Activated naive CD4-positive, alpha-beta T cell treated with anti-CD3 and anti-CD28 coated beads, Interleukin-2, amount 50 U/mL, for 72 hours (primary cell): ENCODE measurements at regions not wholly inside any gene's neighbourhood (a gene's known extent, or its start where the extent isn't known, plus 50 kb on each side); places are given as distances from the start of the nearest gene placed in this dataset.
A peak's percentile ranks its signal among the peaks of the same experiment; 100 is the strongest.

ENCODE experiments used
- ATAC-seq, 2 donors: fragments of 150-1000 bp; cut with Tn5 transposase; 2 replicates each; pipeline ENCODE4 v1.10.0; 2021; ENCODE audit warnings: mild to moderate bottlenecking in 2 of 2, moderate library complexity in 2 of 2
- DNase-seq, 2 donors: peaks; one replicate each; pipeline ENCODE4 v3.0.0; 2021 to 2022; ENCODE audit warnings: low spot score in 2 of 2
- H3K27ac Mint-ChIP-seq, 2 donors: one replicate each; pipeline ENCODE4 v1.8.0; 2022; ENCODE audit warnings: mild to moderate bottlenecking in 2 of 2, mixed read lengths in 2 of 2
- H3K36me3 Mint-ChIP-seq, 2 donors: one replicate each; pipeline ENCODE4 v1.8.0; 2022; ENCODE audit warnings: mixed read lengths in 2 of 2
- H3K9me3 Mint-ChIP-seq, 2 donors: one replicate each; pipeline ENCODE4 v1.8.0; 2022; ENCODE audit warnings: mixed read lengths in 2 of 2

GRCh38 chr14:34187061-34187460 lies 236.2 kb upstream of the EGLN3 start:
- ATAC-seq (no peak), DNase-seq (no peak)
- Mint-ChIP-seq H3K36me3 (no peaks in the 10 kb centered on the region), H3K9me3 (peaks cover 4 to 11% of the 10 kb centered on the region in 2 donors), H3K27ac (no peak overlapping the region)

- Mint-ChIP-seq H3K9me3 (peaks cover 4 to 8% of the 10 kb centered on the region in 2 donors), H3K36me3 (no peaks in the 10 kb centered on the region), H3K27ac (no peak overlapping the region)
- ATAC-seq (no peak), DNase-seq (no peak)
Measured at GRCh38 chr14:34184126-34184525, 233.3 kb upstream of the EGLN3 start.

GRCh38 chr14:34183478-34183877 lies 232.6 kb upstream of the EGLN3 start:
- Mint-ChIP-seq H3K9me3 (peaks cover 4 to 8% of the 10 kb centered on the region in 2 donors), H3K27ac (no peak overlapping the region), H3K36me3 (no peaks in the 10 kb centered on the region)
- no peak for ATAC-seq
- no peak for DNase-seq

- Mint-ChIP-seq H3K36me3 (no peaks in the 10 kb centered on the region), H3K27ac (no peak overlapping the region), H3K9me3 (peaks cover 4 to 8% of the 10 kb centered on the region in 2 donors)
- no peak for ATAC-seq
- no peak for DNase-seq
Measured at GRCh38 chr14:34181338-34181737, 230.5 kb upstream of the EGLN3 start.

- DNase-seq (no peak), ATAC-seq (no peak)
- H3K27ac Mint-ChIP-seq = no peak overlapping the region
- peaks cover 4 to 8% of the 10 kb centered on the region in 2 donors for H3K9me3 Mint-ChIP-seq
- no peaks in the 10 kb centered on the region for H3K36me3 Mint-ChIP-seq
Measured at GRCh38 chr14:34180869-34181268, 230.0 kb upstream of the EGLN3 start.

GRCh38 chr14:34180434-34180833 lies 229.6 kb upstream of the EGLN3 start:
- Mint-ChIP-seq H3K27ac (no peak overlapping the region), H3K9me3 (peaks cover 4 to 8% of the 10 kb centered on the region in 2 donors), H3K36me3 (no peaks in the 10 kb centered on the region)
- DNase-seq = no peak
- no peak for ATAC-seq

- Mint-ChIP-seq H3K36me3 (no peaks in the 10 kb centered on the region), H3K9me3 (peaks cover 4 to 8% of the 10 kb centered on the region in 2 donors), H3K27ac (no peak overlapping the region)
- DNase-seq (no peak), ATAC-seq (no peak)
Measured at GRCh38 chr14:34179727-34180126, 228.9 kb upstream of the EGLN3 start.

GRCh38 chr14:34177466-34177865 lies 226.6 kb upstream of the EGLN3 start:
- H3K27ac Mint-ChIP-seq = no peak overlapping the region
- H3K9me3 Mint-ChIP-seq = no peaks in the 10 kb centered on the region
- no peaks in the 10 kb centered on the region for H3K36me3 Mint-ChIP-seq
- DNase-seq = no peak
- no peak for ATAC-seq

- ATAC-seq (no peak), DNase-seq (no peak)
- Mint-ChIP-seq H3K36me3 (no peaks in the 10 kb centered on the region), H3K9me3 (no peaks in the 10 kb centered on the region), H3K27ac (no peak overlapping the region)
Measured at GRCh38 chr14:34175574-34175973, 224.7 kb upstream of the EGLN3 start.

GRCh38 chr14:34174973-34175372 lies 224.1 kb upstream of the EGLN3 start:
- no peaks in the 10 kb centered on the region for H3K36me3 Mint-ChIP-seq
- ATAC-seq (no peak), DNase-seq (no peak)
- H3K9me3 Mint-ChIP-seq = no peaks in the 10 kb centered on the region
- H3K27ac Mint-ChIP-seq = no peak overlapping the region

- DNase-seq (no peak), ATAC-seq (no peak)
- Mint-ChIP-seq H3K9me3 (no peaks in the 10 kb centered on the region), H3K27ac (no peak overlapping the region), H3K36me3 (no peaks in the 10 kb centered on the region)
Measured at GRCh38 chr14:34173916-34174315, 223.0 kb upstream of the EGLN3 start.

- Mint-ChIP-seq H3K9me3 (no peaks in the 10 kb centered on the region), H3K36me3 (no peaks in the 10 kb centered on the region), H3K27ac (no peak overlapping the region)
- DNase-seq (no peak), ATAC-seq (no peak)
Measured at GRCh38 chr14:34172550-34173368, 221.9 kb upstream of the EGLN3 start.

GRCh38 chr14:34172173-34172451 lies 221.2 kb upstream of the EGLN3 start:
- Mint-ChIP-seq H3K9me3 (no peaks in the 10 kb centered on the region), H3K27ac (no peak overlapping the region), H3K36me3 (no peaks in the 10 kb centered on the region)
- ATAC-seq (no peak), DNase-seq (no peak)

- Mint-ChIP-seq H3K27ac (no peak overlapping the region), H3K36me3 (no peaks in the 10 kb centered on the region), H3K9me3 (no peaks in the 10 kb centered on the region)
- no peak for ATAC-seq
- DNase-seq = no peak
Measured at GRCh38 chr14:34171431-34172172, 220.7 kb upstream of the EGLN3 start.

GRCh38 chr14:34170882-34171281 lies 220.0 kb upstream of the EGLN3 start:
- Mint-ChIP-seq H3K36me3 (no peaks in the 10 kb centered on the region), H3K27ac (no peak overlapping the region), H3K9me3 (no peaks in the 10 kb centered on the region)
- no peak for ATAC-seq
- DNase-seq = no peak

- H3K36me3 Mint-ChIP-seq = no peaks in the 10 kb centered on the region
- DNase-seq = no peak
- no peaks in the 10 kb centered on the region for H3K9me3 Mint-ChIP-seq
- no peak for ATAC-seq
- H3K27ac Mint-ChIP-seq = no peak overlapping the region
Measured at GRCh38 chr14:34169561-34169960, 218.7 kb upstream of the EGLN3 start.

GRCh38 chr14:34168656-34169055 lies 217.8 kb upstream of the EGLN3 start:
- no peaks in the 10 kb centered on the region for H3K36me3 Mint-ChIP-seq
- H3K27ac Mint-ChIP-seq = peak overlapping the region in 1 of 2 donors; percentile 61
- DNase-seq (no peak), ATAC-seq (no peak)
- no peaks in the 10 kb centered on the region for H3K9me3 Mint-ChIP-seq

GRCh38 chr14:34165847-34166350 lies 215.0 kb upstream of the EGLN3 start:
- Mint-ChIP-seq H3K9me3 (no peaks in the 10 kb centered on the region), H3K36me3 (no peaks in the 10 kb centered on the region), H3K27ac (no peak overlapping the region)
- DNase-seq (no peak), ATAC-seq (no peak)
